22Rv1 (cell line): ENCODE measurements at regions not wholly inside any gene's neighbourhood (a gene's known extent, or its start where the extent isn't known, plus 50 kb on each side); places are given as distances from the start of the nearest gene placed in this dataset.

ENCODE experiments used
- H3K27ac ChIP-seq: fragments of 450-650 bp; 2 replicates; pipeline ENCODE4 v1.5.1; 2017
- ZFX ChIP-seq: fragments of 450-650 bp; IDR thresholded peaks from 2 replicates; pipeline ENCODE4 v1.6.1; 2017; ENCODE audit warnings: antibody characterized with exemption, borderline replicate concordance
- TF ChIP-seq, protein P1 (sequence below): fragments of 450-650 bp; IDR thresholded peaks from 2 replicates; pipeline ENCODE4 v1.5.1; 2017; ENCODE audit warnings: mild to moderate bottlenecking

DNA sequence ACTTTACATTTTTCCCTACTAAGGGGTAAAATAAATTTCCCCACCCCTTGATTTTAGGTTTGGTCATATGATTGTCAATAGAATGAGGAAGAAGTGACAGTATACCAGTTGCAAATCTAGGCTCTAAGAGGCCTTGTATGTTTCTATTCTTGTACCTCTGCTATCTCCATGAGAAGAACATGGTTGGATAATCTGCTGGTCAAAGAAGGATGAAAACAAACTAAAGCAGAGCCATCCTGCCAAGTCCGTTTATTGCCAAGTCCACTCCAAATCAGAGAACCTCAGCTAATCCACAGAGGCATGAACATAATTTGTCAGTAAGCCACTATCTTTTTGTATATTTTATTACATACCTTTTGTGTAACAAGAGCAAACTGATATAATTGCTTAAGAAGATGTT lies 98.0 kb downstream of the CRPPA start:
- TF ChIP-seq, protein P1, sequence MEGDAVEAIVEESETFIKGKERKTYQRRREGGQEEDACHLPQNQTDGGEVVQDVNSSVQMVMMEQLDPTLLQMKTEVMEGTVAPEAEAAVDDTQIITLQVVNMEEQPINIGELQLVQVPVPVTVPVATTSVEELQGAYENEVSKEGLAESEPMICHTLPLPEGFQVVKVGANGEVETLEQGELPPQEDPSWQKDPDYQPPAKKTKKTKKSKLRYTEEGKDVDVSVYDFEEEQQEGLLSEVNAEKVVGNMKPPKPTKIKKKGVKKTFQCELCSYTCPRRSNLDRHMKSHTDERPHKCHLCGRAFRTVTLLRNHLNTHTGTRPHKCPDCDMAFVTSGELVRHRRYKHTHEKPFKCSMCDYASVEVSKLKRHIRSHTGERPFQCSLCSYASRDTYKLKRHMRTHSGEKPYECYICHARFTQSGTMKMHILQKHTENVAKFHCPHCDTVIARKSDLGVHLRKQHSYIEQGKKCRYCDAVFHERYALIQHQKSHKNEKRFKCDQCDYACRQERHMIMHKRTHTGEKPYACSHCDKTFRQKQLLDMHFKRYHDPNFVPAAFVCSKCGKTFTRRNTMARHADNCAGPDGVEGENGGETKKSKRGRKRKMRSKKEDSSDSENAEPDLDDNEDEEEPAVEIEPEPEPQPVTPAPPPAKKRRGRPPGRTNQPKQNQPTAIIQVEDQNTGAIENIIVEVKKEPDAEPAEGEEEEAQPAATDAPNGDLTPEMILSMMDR: no peak
- TF ChIP-seq ZFX: no peak
- H3K27ac ChIP-seq: no peak overlapping the region

DNA sequence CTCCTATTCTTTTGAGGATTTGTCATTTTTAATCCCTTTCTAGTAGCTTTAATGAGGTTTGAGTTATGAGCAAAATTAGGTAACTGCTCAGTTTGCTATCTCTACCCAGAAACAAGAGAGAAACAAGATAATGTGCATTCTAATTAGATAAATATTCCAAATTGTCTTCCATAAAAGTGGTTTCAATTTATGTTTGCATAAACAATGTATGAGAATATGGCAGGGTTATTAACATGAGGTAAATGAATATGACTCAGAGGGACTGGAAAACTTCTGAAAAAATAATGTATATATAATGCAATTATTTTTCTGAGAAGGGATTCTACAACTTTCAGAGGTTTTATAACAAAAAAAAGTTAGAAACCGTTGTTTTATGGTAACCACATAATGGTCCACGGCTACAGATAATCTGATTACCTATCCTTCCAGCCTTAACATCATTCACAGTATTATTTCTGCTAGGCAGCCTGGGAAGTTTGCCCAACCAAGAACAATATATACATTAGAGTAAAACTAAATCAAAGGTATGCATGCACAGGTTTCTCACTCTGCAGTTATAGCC lies 101.2 kb downstream of the CRPPA start:
- H3K27ac ChIP-seq: no peak overlapping the region
- TF ChIP-seq, protein P1: no peak
- TF ChIP-seq ZFX: no peak

DNA sequence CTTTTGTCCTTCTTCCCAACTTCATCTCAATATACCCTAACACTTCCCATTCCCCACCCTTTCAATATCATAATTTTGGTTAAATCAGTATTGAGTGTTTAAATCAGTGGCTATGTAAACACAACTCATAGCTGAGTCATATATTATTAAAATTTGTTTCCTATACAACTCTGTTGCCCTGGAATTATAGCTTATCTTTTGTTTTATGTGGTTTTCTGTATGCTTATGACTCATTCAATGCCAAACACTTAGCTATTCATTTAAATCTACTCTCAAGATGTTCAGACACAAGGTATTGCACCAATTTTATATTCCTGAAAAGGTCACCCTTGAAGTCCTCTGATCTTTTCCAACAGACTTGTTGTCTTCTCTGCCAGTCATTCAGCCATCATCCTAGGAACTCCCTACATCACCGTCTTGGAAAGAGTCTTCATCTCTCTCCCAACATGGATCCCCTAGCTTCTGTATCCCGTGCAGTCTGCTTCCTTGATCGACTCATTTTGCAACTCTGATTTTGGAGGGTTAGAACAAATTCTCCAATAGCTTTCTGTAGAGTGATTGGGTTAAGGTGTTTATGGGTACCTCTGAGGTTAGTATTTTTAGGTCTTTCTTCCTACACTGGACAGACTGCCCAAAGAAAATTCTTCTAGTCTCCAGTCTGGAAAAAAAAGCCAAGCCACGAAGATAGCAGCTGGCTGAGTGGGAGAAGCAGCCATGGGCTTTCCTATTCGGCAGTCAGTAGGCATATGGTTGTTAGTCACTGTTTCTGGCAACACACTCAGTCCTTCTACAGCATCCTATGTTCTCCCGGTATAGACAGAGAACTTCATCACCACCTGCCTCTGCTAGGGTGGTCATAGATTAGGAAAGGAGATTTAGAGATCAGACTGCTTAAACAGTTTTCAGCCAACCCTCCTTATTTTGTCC lies 102.1 kb downstream of the CRPPA start:
- no peak overlapping the region for H3K27ac ChIP-seq

DNA sequence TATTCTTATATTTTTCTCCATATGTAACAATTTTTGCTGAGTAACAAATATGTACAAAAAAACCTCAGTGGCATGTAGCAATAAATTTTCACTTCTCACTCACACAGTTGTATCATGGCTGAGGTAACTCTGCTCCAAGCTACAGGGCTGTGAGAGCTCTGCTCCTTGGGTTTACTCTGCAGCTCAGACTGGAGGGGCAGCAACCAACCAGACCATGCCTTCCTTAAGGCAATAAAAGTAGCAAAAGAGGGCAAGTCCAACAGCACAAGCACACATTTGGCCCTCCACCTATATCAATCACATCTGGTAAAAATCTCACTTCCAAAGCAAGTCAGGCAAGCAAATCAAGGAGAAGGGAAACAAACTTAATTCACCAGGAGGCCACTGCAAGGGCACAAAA lies 102.9 kb downstream of the CRPPA start:
- TF ChIP-seq, protein P1: no peak
- TF ChIP-seq ZFX: no peak
- no peak overlapping the region for H3K27ac ChIP-seq

More for the DNA sequence above, 102.1 kb downstream of the CRPPA start:
- TF ChIP-seq ZFX: no peak
- TF ChIP-seq, protein P1: no peak

DNA sequence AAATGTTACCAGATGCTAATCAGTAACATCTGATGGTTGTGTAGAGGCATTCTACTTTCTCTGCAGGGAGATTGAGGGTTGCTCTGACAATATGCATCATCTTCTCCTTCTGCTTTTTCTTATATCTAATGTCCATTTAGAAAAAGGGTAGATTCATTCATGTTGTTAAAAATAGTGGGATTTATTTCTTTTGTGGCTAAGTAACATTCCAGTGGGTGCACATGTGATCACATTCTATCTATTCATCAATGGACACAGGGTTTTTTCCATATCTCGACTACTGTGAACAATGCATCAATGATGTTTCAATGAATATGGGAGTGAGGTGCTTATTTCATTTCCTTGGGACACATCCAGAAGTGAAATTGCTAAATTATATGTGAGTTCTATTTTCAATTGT lies 103.9 kb downstream of the CRPPA start:
- TF ChIP-seq, protein P1: no peak
- TF ChIP-seq ZFX: no peak
- no peak overlapping the region for H3K27ac ChIP-seq

DNA sequence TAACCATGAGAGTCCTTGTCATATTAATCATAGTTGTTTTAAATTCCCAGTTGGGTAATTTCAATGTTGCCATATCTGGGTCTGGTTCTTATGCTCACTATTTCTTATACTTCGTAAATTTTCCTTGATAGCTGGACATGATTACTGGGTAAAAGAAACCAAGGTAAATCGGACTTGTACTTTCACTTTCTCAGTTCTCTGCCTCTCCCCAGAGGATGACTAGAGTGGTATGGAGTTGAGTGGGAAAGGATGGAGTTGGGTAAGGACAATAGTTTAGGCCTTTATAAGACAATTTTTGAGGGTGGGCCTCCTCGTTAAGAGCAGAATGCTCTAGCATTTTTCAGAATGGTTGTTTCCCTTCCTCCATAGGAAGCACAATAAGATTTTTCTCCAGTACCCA lies 106.1 kb downstream of the CRPPA start:
- TF ChIP-seq ZFX: no peak
- TF ChIP-seq, protein P1: no peak

DNA sequence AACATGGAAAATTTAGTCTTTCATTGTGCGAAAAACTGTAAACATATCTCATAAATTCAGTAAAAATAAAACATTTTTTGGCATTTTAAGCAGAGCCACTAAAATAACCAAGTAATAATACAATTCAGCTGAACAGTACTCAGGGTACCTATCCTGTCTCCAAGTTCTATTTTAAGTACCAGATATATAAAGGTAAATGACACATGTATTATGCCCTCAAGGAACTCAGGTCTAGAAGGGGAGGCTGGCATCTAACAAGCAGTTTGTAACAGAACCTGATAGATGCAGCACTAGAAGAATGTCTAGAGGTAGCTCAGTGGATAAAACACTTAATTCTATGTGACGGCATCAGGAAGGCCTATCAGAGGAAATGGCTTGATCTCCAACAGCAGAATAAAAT lies 112.2 kb downstream of the CRPPA start:
- no peak for TF ChIP-seq ZFX
- TF ChIP-seq, protein P1: no peak
- H3K27ac ChIP-seq: no peak overlapping the region

More for the DNA sequence above, 106.1 kb downstream of the CRPPA start:
- H3K27ac ChIP-seq: no peak overlapping the region
